ENCODE measurements at regions not wholly inside any gene's neighbourhood (a gene's known extent, or its start where the extent isn't known, plus 50 kb on each side); places are given as distances from the start of the nearest gene placed in this dataset.

GRCh38 chr4:189062047-189062820 lies 878.4 kb upstream of the FRG1 start:
- no peak for TF ChIP-seq POLR2A (IDR thresholded peaks at IDR 0.05)
- TF ChIP-seq, protein P1, sequence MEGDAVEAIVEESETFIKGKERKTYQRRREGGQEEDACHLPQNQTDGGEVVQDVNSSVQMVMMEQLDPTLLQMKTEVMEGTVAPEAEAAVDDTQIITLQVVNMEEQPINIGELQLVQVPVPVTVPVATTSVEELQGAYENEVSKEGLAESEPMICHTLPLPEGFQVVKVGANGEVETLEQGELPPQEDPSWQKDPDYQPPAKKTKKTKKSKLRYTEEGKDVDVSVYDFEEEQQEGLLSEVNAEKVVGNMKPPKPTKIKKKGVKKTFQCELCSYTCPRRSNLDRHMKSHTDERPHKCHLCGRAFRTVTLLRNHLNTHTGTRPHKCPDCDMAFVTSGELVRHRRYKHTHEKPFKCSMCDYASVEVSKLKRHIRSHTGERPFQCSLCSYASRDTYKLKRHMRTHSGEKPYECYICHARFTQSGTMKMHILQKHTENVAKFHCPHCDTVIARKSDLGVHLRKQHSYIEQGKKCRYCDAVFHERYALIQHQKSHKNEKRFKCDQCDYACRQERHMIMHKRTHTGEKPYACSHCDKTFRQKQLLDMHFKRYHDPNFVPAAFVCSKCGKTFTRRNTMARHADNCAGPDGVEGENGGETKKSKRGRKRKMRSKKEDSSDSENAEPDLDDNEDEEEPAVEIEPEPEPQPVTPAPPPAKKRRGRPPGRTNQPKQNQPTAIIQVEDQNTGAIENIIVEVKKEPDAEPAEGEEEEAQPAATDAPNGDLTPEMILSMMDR (IDR thresholded peaks at IDR 0.05), result no peak

All from gastroesophageal sphincter (tissue), 3 donors.